GM19240 (cell line): ENCODE measurements at regions not wholly inside any gene's neighbourhood (a gene's known extent, or its start where the extent isn't known, plus 50 kb on each side); places are given as distances from the start of the nearest gene placed in this dataset.
"Not testable (repeated sequence)": the region's sequence is repeated elsewhere in the genome, so short reads cannot be mapped to it uniquely, and the experiment has no call there.

Experiments
- DNase-seq: peaks from one replicate; pipeline ENCODE4 v3.0.0; 2011; ENCODE audit warnings: low spot score; ENCODE audit not compliant: insufficient read length

GRCh38 chr3:125791021-125791420 is 178.0 kb upstream of the ROPN1B start:
- DNase-seq, result not testable (repeated sequence)

GRCh38 chr3:125810010-125810409 is 159.0 kb upstream of the ROPN1B start:
- not testable (repeated sequence) for DNase-seq

- not testable (repeated sequence) for DNase-seq
These were observed 146.8 kb upstream of the ROPN1B start for GRCh38 chr3:125822175-125822574.

GRCh38 chr3:125831005-125831750 is 137.8 kb upstream of the ROPN1B start:
- DNase-seq, result not testable (repeated sequence)

GRCh38 chr3:125835562-125835961 is 133.4 kb upstream of the ROPN1B start:
- DNase-seq, result not testable (repeated sequence)

- DNase-seq, result not testable (repeated sequence)
These were observed 132.9 kb upstream of the ROPN1B start for GRCh38 chr3:125836011-125836551.

- DNase-seq, result not testable (repeated sequence)
These were observed 132.2 kb upstream of the ROPN1B start for GRCh38 chr3:125836786-125837185.

- not testable (repeated sequence) for DNase-seq
These were observed 130.1 kb upstream of the ROPN1B start for GRCh38 chr3:125838857-125839256.

GRCh38 chr3:125840465-125840864 is 128.5 kb upstream of the ROPN1B start:
- not testable (repeated sequence) for DNase-seq

GRCh38 chr3:125847966-125848365 is 121.0 kb upstream of the ROPN1B start:
- not testable (repeated sequence) for DNase-seq

- not testable (repeated sequence) for DNase-seq
These were observed 114.0 kb upstream of the ROPN1B start for GRCh38 chr3:125855006-125855405.

GRCh38 chr3:125860547-125860946 is 108.4 kb upstream of the ROPN1B start:
- not testable (repeated sequence) for DNase-seq

- not testable (repeated sequence) for DNase-seq
These were observed 106.1 kb upstream of the ROPN1B start for GRCh38 chr3:125862841-125863254.

GRCh38 chr3:125864532-125864931 is 104.4 kb upstream of the ROPN1B start:
- DNase-seq, result not testable (repeated sequence)

- DNase-seq, result not testable (repeated sequence)
These were observed 83.0 kb upstream of the ROPN1B start for GRCh38 chr3:125886006-125886405.

GRCh38 chr3:125899181-125899580 is 69.8 kb upstream of the ROPN1B start:
- not testable (repeated sequence) for DNase-seq

GRCh38 chr3:125901473-125901872 is 67.5 kb upstream of the ROPN1B start:
- DNase-seq, result not testable (repeated sequence)

- not testable (repeated sequence) for DNase-seq
These were observed 65.1 kb upstream of the ROPN1B start for GRCh38 chr3:125903780-125904455.

GRCh38 chr3:125907279-125907678 is 61.7 kb upstream of the ROPN1B start:
- not testable (repeated sequence) for DNase-seq

- not testable (repeated sequence) for DNase-seq
These were observed 58.1 kb upstream of the ROPN1B start for GRCh38 chr3:125910851-125911250.

- not testable (repeated sequence) for DNase-seq
These were observed 54.2 kb upstream of the ROPN1B start for GRCh38 chr3:125914608-125915436.
